Hepatocyte (in vitro differentiated cells): ENCODE measurements at regions not wholly inside any gene's neighbourhood (a gene's known extent, or its start where the extent isn't known, plus 50 kb on each side); places are given as distances from the start of the nearest gene placed in this dataset.

Experiments
- DNase-seq: peaks from one replicate; pipeline ENCODE4 v3.0.0-alpha.2; 2016; ENCODE audit warnings: low spot score
- H2AFZ ChIP-seq: fragments of 200-600 bp; sonication (generic); 2 replicates; pipeline ENCODE4 v1.6.0; 2016; ENCODE audit warnings: antibody characterized with exemption, mild to moderate bottlenecking
- H3K27ac ChIP-seq: fragments of 200-600 bp; sonication (generic); 2 replicates; pipeline ENCODE4 v1.5.1; 2016; ENCODE audit warnings: mild to moderate bottlenecking
- H3K27me3 ChIP-seq: fragments of 200-600 bp; sonication (generic); 2 replicates; pipeline ENCODE4 v1.6.1; 2016
- H3K36me3 ChIP-seq: fragments of 200-600 bp; sonication (generic); replicated peaks from 2 replicates; pipeline ENCODE4 v1.5.1; 2016; ENCODE audit warnings: low read depth; ENCODE audit not compliant: insufficient read depth
- H3K4me1 ChIP-seq: fragments of 200-600 bp; sonication (generic); 2 replicates; pipeline ENCODE4 v1.5.1; 2016; ENCODE audit warnings: mild to moderate bottlenecking, moderate library complexity; ENCODE audit not compliant: insufficient read depth
- H3K4me2 ChIP-seq: fragments of 200-600 bp; sonication (generic); 2 replicates; pipeline ENCODE4 v1.6.0; 2016
- H3K4me3 ChIP-seq: fragments of 200-600 bp; sonication (generic); 2 replicates; pipeline ENCODE4 v1.5.1; 2016; ENCODE audit warnings: mild to moderate bottlenecking
- H3K79me2 ChIP-seq: fragments of 200-600 bp; sonication (generic); 2 replicates; pipeline ENCODE4 v1.6.0; 2017; ENCODE audit warnings: mild to moderate bottlenecking
- H3K9me2 ChIP-seq: fragments of 200-600 bp; sonication (generic); replicated peaks from 2 replicates; pipeline ENCODE4 v1.6.0; 2017; ENCODE audit warnings: mild to moderate bottlenecking; ENCODE audit not compliant: insufficient read depth
- H3K9me3 ChIP-seq: fragments of 200-600 bp; sonication (generic); 2 replicates; pipeline ENCODE4 v1.5.1; 2016; ENCODE audit warnings: low read depth, mild to moderate bottlenecking
- H4K20me1 ChIP-seq: fragments of 200-600 bp; sonication (generic); 2 replicates; pipeline ENCODE4 v1.6.0; 2016; ENCODE audit warnings: mild to moderate bottlenecking; ENCODE audit not compliant: insufficient read depth, poor library complexity, severe bottlenecking
- EZH2 ChIP-seq: fragments of 200-600 bp; sonication (generic); IDR thresholded peaks from 2 replicates; pipeline ENCODE4 v1.6.1; 2016; ENCODE audit warnings: antibody characterized with exemption, mild to moderate bottlenecking, borderline replicate concordance
- EZH2phosphoT487 ChIP-seq: fragments of 200-600 bp; sonication (generic); IDR thresholded peaks from one replicate; pipeline ENCODE4 v1.6.1; 2018; ENCODE audit warnings: antibody characterized with exemption, mild to moderate bottlenecking, low read depth, moderate library complexity; ENCODE audit not compliant: unreplicated experiment, severe bottlenecking
- WGBS: methylation state at CpG from one replicate; pipeline ENCODE4 v1.1.6; 2016; ENCODE audit warnings: low lambda C conversion rate; ENCODE audit errors: missing lambda C conversion rate; 5-methylcytosine and 5-hydroxymethylcytosine counted together
- TF ChIP-seq, protein P1 (sequence below): fragments of 200-600 bp; sonication (generic); IDR thresholded peaks from 2 replicates; pipeline ENCODE4 v1.5.1; 2016; ENCODE audit warnings: antibody characterized with exemption, mild to moderate bottlenecking; ENCODE audit not compliant: poor library complexity

GRCh38 chr6:145336119-145336518 lies 399.2 kb downstream of the EPM2A start:
- no peak for TF ChIP-seq EZH2phosphoT487
- TF ChIP-seq, protein P1, sequence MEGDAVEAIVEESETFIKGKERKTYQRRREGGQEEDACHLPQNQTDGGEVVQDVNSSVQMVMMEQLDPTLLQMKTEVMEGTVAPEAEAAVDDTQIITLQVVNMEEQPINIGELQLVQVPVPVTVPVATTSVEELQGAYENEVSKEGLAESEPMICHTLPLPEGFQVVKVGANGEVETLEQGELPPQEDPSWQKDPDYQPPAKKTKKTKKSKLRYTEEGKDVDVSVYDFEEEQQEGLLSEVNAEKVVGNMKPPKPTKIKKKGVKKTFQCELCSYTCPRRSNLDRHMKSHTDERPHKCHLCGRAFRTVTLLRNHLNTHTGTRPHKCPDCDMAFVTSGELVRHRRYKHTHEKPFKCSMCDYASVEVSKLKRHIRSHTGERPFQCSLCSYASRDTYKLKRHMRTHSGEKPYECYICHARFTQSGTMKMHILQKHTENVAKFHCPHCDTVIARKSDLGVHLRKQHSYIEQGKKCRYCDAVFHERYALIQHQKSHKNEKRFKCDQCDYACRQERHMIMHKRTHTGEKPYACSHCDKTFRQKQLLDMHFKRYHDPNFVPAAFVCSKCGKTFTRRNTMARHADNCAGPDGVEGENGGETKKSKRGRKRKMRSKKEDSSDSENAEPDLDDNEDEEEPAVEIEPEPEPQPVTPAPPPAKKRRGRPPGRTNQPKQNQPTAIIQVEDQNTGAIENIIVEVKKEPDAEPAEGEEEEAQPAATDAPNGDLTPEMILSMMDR: no peak
- no peak for TF ChIP-seq EZH2
- Histone ChIP-seq H4K20me1 (no peaks in the 10 kb centered on the region), H3K9me3 (no peaks in the 10 kb centered on the region), H3K36me3 (no peaks in the 10 kb centered on the region), H3K79me2 (no peaks in the 10 kb centered on the region), H2AFZ (no peak overlapping the region), H3K27me3 (no peaks in the 10 kb centered on the region), H3K4me3 (no peak overlapping the region), H3K4me2 (no peak overlapping the region), H3K9me2 (no peaks in the 10 kb centered on the region), H3K4me1 (no peaks in the 10 kb centered on the region), H3K27ac (no peak overlapping the region)
- 94% methylated on average over 4 of the region's 4 CpGs for WGBS
- DNase-seq: no peak

DNA sequence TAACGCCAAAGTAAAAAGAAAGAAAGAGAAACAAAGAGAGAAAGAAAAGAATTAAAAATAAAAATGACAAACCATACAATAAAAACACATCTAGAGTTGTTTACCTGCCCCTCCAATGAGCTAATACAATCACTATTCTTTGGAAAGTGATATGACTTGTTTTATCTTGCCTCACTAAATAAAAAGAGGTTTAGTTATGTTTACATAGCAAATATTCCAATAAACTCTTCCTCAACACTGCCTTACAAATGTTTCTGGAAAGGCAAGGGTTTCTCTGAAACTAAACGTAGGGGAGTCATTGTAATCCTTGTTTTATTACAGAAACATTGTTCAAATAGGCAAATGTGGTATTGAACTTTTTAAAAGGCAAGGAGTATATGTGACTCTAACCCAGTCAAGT lies 396.2 kb downstream of the EPM2A start:
- Histone ChIP-seq H3K79me2 (no peaks in the 10 kb centered on the region), H2AFZ (no peak overlapping the region), H3K4me1 (no peaks in the 10 kb centered on the region), H3K4me2 (no peak overlapping the region), H3K9me3 (no peaks in the 10 kb centered on the region), H3K36me3 (no peaks in the 10 kb centered on the region), H3K4me3 (no peak overlapping the region), H3K27me3 (no peaks in the 10 kb centered on the region), H3K9me2 (no peaks in the 10 kb centered on the region), H4K20me1 (no peaks in the 10 kb centered on the region), H3K27ac (no peak overlapping the region)
- TF ChIP-seq EZH2phosphoT487 (no peak), EZH2 (no peak)
- TF ChIP-seq, protein P1: no peak
- no peak for DNase-seq
- 49% methylated on average over 2 of the region's 2 CpGs for WGBS

GRCh38 chr6:145340256-145340655 lies 395.1 kb downstream of the EPM2A start:
- Histone ChIP-seq H3K4me1 (no peaks in the 10 kb centered on the region), H3K4me3 (no peak overlapping the region), H2AFZ (no peak overlapping the region), H3K27ac (no peak overlapping the region), H3K27me3 (no peaks in the 10 kb centered on the region), H3K4me2 (no peak overlapping the region), H3K9me2 (no peaks in the 10 kb centered on the region), H3K36me3 (no peaks in the 10 kb centered on the region), H3K9me3 (no peaks in the 10 kb centered on the region), H4K20me1 (no peaks in the 10 kb centered on the region), H3K79me2 (no peaks in the 10 kb centered on the region)
- TF ChIP-seq, protein P1: no peak
- TF ChIP-seq EZH2phosphoT487 (no peak), EZH2 (no peak)
- DNase-seq: no peak

DNA sequence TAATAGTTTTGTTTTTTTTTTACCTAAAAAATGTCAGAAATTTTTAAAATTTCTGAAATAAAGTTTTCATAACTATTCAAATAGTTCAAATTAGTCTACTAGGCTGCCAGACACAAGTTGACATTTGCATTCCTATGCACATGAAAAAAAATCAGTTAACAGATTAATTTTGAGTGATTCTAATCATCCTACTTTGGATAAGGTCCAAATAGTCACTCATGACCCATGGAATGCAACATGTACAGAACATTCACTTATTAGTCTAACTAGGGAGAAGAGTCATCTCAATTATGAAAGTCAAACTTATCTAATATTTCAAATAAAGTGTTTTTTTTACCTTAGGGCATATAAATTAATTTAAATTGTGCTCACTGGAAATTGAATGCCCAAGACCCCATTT lies 390.2 kb downstream of the EPM2A start:
- H3K79me2 ChIP-seq: no peaks in the 10 kb centered on the region
- TF ChIP-seq EZH2 (no peak), EZH2phosphoT487 (no peak)
- TF ChIP-seq, protein P1: no peak
- H3K27ac ChIP-seq: no peak overlapping the region
- no peaks in the 10 kb centered on the region for H4K20me1 ChIP-seq
- H3K36me3 ChIP-seq: no peaks in the 10 kb centered on the region
- no peak overlapping the region for H3K4me2 ChIP-seq
- no peaks in the 10 kb centered on the region for H3K9me2 ChIP-seq
- no peak for DNase-seq
- no peaks in the 10 kb centered on the region for H3K9me3 ChIP-seq
- H3K27me3 ChIP-seq: no peaks in the 10 kb centered on the region
- no peak overlapping the region for H2AFZ ChIP-seq
- H3K4me3 ChIP-seq: no peak overlapping the region
- peaks cover 9% of the 10 kb centered on the region for H3K4me1 ChIP-seq
